Tibial nerve (tissue), 4 donors: ENCODE measurements at regions not wholly inside any gene's neighbourhood (a gene's known extent, or its start where the extent isn't known, plus 50 kb on each side); places are given as distances from the start of the nearest gene placed in this dataset.

Experiments
- DNase-seq, 2 donors: peaks; one replicate each; pipeline ENCODE4 v3.0.0-alpha.2; 2019; ENCODE audit warnings: low spot score in 2 of 2
- H3K27ac ChIP-seq, 4 donors: fragments of 200-600 bp; sonication (generic) in 3 of 4; one replicate each; pipeline ENCODE4 v1.5.1; 2017 to 2019; ENCODE audit warnings: mild to moderate bottlenecking in 1 of 4
- H3K27me3 ChIP-seq, 2 donors: fragments of 200-600 bp; sonication (generic) in 1 of 2; one replicate each; pipeline versions ENCODE4 v1.5.1 to v1.6.0; 2017 to 2019
- H3K36me3 ChIP-seq, 3 donors: fragments of 200-600 bp; sonication (generic); one replicate each; pipeline ENCODE4 v1.5.1; 2018 to 2019
- H3K4me1 ChIP-seq, 4 donors: fragments of 200-600 bp; sonication (generic) in 3 of 4; one replicate each; pipeline ENCODE4 v1.5.1; 2017 to 2019
- H3K4me3 ChIP-seq, 4 donors: fragments of 200-600 bp; sonication (generic) in 3 of 4; one replicate each; pipeline ENCODE4 v1.5.1; 2017 to 2019; ENCODE audit warnings: mild to moderate bottlenecking in 1 of 4, moderate library complexity in 1 of 4
- H3K9me3 ChIP-seq, 4 donors: fragments of 200-600 bp; sonication (generic) in 3 of 4; one replicate each; pipeline ENCODE4 v1.5.1; 2017 to 2019
- EP300 ChIP-seq, 2 donors: sonication (generic); formaldehyde crosslinking; IDR thresholded peaks; one replicate each; pipeline ENCODE4 v1.6.1; 2017; ENCODE audit warnings: antibody characterized with exemption in 2 of 2, mild to moderate bottlenecking in 1 of 2
- POLR2A ChIP-seq, 2 donors: fragments of 450-650 bp; IDR thresholded peaks; one replicate each; pipeline ENCODE4 v1.6.1; 2017; ENCODE audit warnings: antibody characterized with exemption in 2 of 2, mild to moderate bottlenecking in 2 of 2, moderate library complexity in 2 of 2
- WGBS, 2 donors: methylation state at CpG; one replicate each; pipeline ENCODE4 v1.1.5; 2018; 5-methylcytosine and 5-hydroxymethylcytosine counted together
- TF ChIP-seq, protein P1 (sequence below), 5 experiments: fragments of 200-600 bp in 3 of 5; fragments of 450-650 bp in 2 of 5; sonication (generic) in 3 of 5; IDR thresholded peaks; one replicate each; pipeline ENCODE4 v1.5.1; 2016 to 2019; ENCODE audit warnings: antibody characterized with exemption in 5 of 5, mild to moderate bottlenecking in 3 of 5, moderate library complexity in 2 of 5

DNA sequence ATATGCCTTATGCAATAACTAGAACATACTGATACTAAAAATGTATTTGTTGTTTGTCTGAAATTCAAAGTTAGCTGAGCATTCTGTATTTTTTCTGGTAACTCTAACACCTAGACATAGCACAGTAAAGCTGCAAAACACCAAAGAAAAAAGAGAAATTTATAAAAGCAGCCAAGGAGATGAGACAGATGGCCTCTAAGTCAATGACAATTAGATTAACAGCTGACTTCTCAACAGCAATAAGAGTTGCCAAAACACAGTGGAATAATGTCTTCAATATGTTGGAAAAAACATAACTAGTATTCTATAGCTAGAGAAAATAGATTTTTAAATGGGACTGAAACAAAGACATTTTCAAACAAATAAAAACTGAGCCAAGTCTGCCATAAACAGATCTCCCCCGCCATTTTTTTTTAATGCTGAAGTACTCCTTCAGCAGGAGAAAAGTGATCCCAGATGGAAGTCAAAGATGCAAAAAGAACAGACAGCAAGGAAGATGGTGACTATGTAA is 81.3 kb downstream of the SYF2 start:
- 57 to 64% methylated on average over 1 of the region's 1 CpG for WGBS, 2 donors
- peaks cover 0 to 11% of the 10 kb centered on the region in 2 donors for H3K27me3 ChIP-seq
- TF ChIP-seq EP300 (IDR thresholded peaks at IDR 0.05), result no peak
- TF ChIP-seq POLR2A (IDR thresholded peaks at IDR 0.05), result no peak

DNA sequence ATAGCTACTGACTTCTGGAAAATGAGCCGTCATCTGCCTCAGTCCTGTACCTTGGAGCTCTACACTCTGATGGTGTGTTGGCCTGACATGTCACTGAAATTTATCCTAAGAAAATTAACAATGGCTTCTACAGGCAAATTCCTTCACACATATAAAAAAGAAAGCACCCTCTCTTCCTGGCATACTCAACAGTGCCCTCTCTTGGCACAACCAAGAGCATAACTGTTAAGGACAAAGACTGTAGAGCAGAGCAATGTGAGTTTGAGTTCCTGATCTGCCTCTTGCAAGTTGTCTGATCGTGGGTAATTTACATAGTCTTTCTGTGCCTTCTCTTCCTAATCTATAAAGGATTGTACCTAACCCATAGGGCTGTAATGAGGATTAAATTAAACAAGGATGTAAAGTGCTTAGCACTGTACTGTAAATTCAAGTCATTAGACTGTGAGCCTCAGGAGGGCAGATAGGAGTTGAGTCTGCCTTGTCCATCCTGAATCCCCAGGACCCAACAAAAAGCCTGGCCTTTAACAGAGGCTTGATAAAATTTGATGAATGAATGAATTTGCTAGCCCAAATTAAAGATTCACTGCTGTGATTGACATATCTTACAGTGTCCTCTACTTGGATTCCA is 83.5 kb downstream of the SYF2 start:
- Histone ChIP-seq H3K27ac (no peak overlapping the region), H3K4me1 (peaks cover 0 to 7% (median 0%) of the 10 kb centered on the region in 4 donors), H3K4me3 (no peak overlapping the region), H3K27me3 (peaks cover 0 to 11% of the 10 kb centered on the region in 2 donors), H3K36me3 (no peaks in the 10 kb centered on the region), H3K9me3 (peaks cover 0 to 12% (median 2%) of the 10 kb centered on the region in 4 donors)
- TF ChIP-seq, protein P1, sequence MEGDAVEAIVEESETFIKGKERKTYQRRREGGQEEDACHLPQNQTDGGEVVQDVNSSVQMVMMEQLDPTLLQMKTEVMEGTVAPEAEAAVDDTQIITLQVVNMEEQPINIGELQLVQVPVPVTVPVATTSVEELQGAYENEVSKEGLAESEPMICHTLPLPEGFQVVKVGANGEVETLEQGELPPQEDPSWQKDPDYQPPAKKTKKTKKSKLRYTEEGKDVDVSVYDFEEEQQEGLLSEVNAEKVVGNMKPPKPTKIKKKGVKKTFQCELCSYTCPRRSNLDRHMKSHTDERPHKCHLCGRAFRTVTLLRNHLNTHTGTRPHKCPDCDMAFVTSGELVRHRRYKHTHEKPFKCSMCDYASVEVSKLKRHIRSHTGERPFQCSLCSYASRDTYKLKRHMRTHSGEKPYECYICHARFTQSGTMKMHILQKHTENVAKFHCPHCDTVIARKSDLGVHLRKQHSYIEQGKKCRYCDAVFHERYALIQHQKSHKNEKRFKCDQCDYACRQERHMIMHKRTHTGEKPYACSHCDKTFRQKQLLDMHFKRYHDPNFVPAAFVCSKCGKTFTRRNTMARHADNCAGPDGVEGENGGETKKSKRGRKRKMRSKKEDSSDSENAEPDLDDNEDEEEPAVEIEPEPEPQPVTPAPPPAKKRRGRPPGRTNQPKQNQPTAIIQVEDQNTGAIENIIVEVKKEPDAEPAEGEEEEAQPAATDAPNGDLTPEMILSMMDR (IDR thresholded peaks at IDR 0.05), result no peak
- no peak for TF ChIP-seq POLR2A (IDR thresholded peaks at IDR 0.05)
- DNase-seq, result no peak
- WGBS, 2 donors, result 49 to 51% methylated on average over 2 of the region's 2 CpGs

More for the DNA sequence above, 81.3 kb downstream of the SYF2 start:
- H3K4me1 ChIP-seq, result peaks cover 0 to 7% (median 0%) of the 10 kb centered on the region in 4 donors
- no peak for DNase-seq
- H3K36me3 ChIP-seq, result no peaks in the 10 kb centered on the region
- peaks cover 0 to 29% (median 2%) of the 10 kb centered on the region in 4 donors for H3K9me3 ChIP-seq
- no peak overlapping the region for H3K4me3 ChIP-seq
- no peak overlapping the region for H3K27ac ChIP-seq

GRCh38 chr1:25146451-25146855 is 85.8 kb downstream of the SYF2 start:
- Histone ChIP-seq H3K4me3 (no peak overlapping the region), H3K36me3 (no peaks in the 10 kb centered on the region), H3K27me3 (peaks cover 0 to 10% of the 10 kb centered on the region in 2 donors), H3K27ac (no peak overlapping the region), H3K4me1 (peaks cover 0 to 7% (median 0%) of the 10 kb centered on the region in 4 donors), H3K9me3 (peaks cover 0 to 9% (median 2%) of the 10 kb centered on the region in 4 donors)
- DNase-seq, result no peak
- 31 to 48% methylated on average over 15 of the region's 15 CpGs for WGBS, 2 donors
- TF ChIP-seq, protein P1 (IDR thresholded peaks at IDR 0.05), result no peak
- no peak for TF ChIP-seq EP300 (IDR thresholded peaks at IDR 0.05)
- TF ChIP-seq POLR2A (IDR thresholded peaks at IDR 0.05), result no peak

DNA sequence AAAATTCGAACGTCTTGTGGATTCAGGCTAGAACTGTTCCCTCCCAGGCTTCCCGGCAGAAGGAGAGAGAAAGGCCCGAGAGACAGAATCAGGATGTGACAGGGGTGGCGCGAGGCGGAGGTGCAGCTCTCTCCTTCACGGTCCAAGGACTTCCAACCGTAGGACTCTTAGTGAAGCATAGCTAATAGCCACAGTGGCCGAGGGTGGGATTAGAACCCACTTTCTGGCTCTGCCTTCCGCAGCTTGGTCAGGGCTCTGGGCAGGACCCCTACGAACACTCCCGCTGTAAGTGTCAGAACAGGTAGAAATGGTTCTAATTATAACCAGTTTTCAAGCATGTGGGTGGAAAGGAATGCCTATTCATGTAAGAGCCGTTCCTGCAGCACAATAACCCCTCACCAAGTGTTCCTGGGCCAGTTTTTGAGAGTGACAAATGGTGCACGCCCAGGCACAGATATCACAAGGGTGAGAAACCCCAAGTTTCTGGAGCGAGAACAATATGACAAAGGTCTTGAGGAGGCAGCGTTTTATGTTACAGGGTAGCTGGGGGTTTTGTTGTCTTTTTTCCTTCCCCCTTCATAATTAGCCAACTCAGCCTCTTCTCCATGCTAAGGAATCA is 86.4 kb downstream of the SYF2 start:
- no peak for DNase-seq
- peaks cover 0 to 7% of the 10 kb centered on the region in 2 donors for H3K27me3 ChIP-seq
- 66 to 72% methylated on average over 17 of the region's 17 CpGs for WGBS, 2 donors

GRCh38 chr1:25140073-25140797 is 92.1 kb downstream of the SYF2 start:
- Histone ChIP-seq H3K9me3 (no peaks in the 10 kb centered on the region), H3K4me1 (no peaks in the 10 kb centered on the region), H3K27ac (no peak overlapping the region), H3K27me3 (peaks cover 0 to 5% of the 10 kb centered on the region in 2 donors), H3K36me3 (no peaks in the 10 kb centered on the region), H3K4me3 (no peak overlapping the region)
- DNase-seq, result no peak
- TF ChIP-seq EP300 (IDR thresholded peaks at IDR 0.05) (no peak), POLR2A (IDR thresholded peaks at IDR 0.05) (no peak)
- TF ChIP-seq, protein P1 (IDR thresholded peaks at IDR 0.05), result no peak
- 50 to 55% methylated on average over 15 of the region's 15 CpGs for WGBS, 2 donors

More for the DNA sequence above, 86.4 kb downstream of the SYF2 start:
- H3K9me3 ChIP-seq, result peaks cover 0 to 9% (median under 1%) of the 10 kb centered on the region in 4 donors
- H3K4me3 ChIP-seq, result no peak overlapping the region
- no peak for TF ChIP-seq POLR2A (IDR thresholded peaks at IDR 0.05)
- TF ChIP-seq, protein P1 (IDR thresholded peaks at IDR 0.05), result no peak
- TF ChIP-seq EP300 (IDR thresholded peaks at IDR 0.05), result no peak
- H3K4me1 ChIP-seq, result peaks cover 0 to 7% (median 0%) of the 10 kb centered on the region in 4 donors
- H3K36me3 ChIP-seq, result no peaks in the 10 kb centered on the region
- no peak overlapping the region for H3K27ac ChIP-seq
